ENCODE measurements at regions not wholly inside any gene's neighbourhood (a gene's known extent, or its start where the extent isn't known, plus 50 kb on each side); places are given as distances from the start of the nearest gene placed in this dataset.

DNA sequence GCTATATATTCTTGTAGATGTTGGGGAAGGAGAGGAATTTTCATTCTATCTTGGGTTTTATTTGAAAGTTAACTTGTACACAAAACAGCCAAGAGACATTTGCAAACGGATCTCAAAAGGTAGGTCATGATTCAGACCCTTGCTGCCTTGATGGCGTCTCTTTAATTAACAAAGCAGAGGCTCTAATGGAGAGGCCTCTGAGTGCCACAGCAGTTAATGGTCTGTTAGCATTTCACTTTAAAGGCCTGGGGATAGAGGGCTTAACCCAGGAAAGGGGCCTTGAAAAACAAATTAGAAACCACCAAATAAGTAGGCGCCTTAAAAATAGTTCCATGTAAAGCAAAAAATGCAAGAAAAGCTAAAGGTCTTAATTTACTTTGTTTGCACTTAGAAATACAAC, 836.9 kb upstream of the CELF4 start:
- no peak for TF ChIP-seq SP1 (IDR thresholded peaks at IDR 0.05)
- no peak for TF ChIP-seq SUZ12 (IDR thresholded peaks at IDR 0.05)
- no peak for TF ChIP-seq LEF1 (IDR thresholded peaks at IDR 0.05; ENCODE audit: borderline replicate concordance)
- TF ChIP-seq CTBP1 (IDR thresholded peaks at IDR 0.05; ENCODE audit: borderline replicate concordance): no peak
- TF ChIP-seq NFRKB (IDR thresholded peaks at IDR 0.05): no peak
- no peak for TF ChIP-seq ARNT (IDR thresholded peaks at IDR 0.05)
- TF ChIP-seq BHLHE40 (IDR thresholded peaks at IDR 0.05; ENCODE audit: borderline replicate concordance): no peak
- TF ChIP-seq L3MBTL2 (conservative IDR thresholded peaks at IDR 0.05): no peak

Measured in HEK293T (cell line).